Activated CD4-positive, CD25-positive, alpha-beta regulatory T cell treated with anti-CD3 and anti-CD28 coated beads, Interleukin-2, amount 50 U/mL, for 24 hours (primary cell): ENCODE measurements at regions not wholly inside any gene's neighbourhood (a gene's known extent, or its start where the extent isn't known, plus 50 kb on each side); places are given as distances from the start of the nearest gene placed in this dataset.

Experiments used
- ATAC-seq, 2 donors: fragments of 150-1000 bp; cut with Tn5 transposase; one replicate each; pipeline ENCODE4 v1.10.0; 2021; ENCODE audit warnings: mild to moderate bottlenecking in 1 of 2, moderate library complexity in 1 of 2

- no peak for ATAC-seq
These were observed 210.8 kb upstream of the SOX9 start for GRCh38 chr17:71910002-71910401.

- no peak for ATAC-seq
These were observed 206.8 kb upstream of the SOX9 start for GRCh38 chr17:71914042-71914441.

GRCh38 chr17:71914812-71915211 is 206.0 kb upstream of the SOX9 start:
- no peak for ATAC-seq

GRCh38 chr17:71917715-71918114 is 203.1 kb upstream of the SOX9 start:
- ATAC-seq: no peak

GRCh38 chr17:71919186-71919585 is 201.6 kb upstream of the SOX9 start:
- ATAC-seq: no peak

GRCh38 chr17:71919896-71920295 is 200.9 kb upstream of the SOX9 start:
- ATAC-seq: no peak

GRCh38 chr17:71921796-71922195 is 199.0 kb upstream of the SOX9 start:
- peak in 1 of 2 donors; percentile 55 for ATAC-seq

GRCh38 chr17:71922439-71922838 is 198.4 kb upstream of the SOX9 start:
- ATAC-seq: no peak

GRCh38 chr17:71926746-71927398 is 193.9 kb upstream of the SOX9 start:
- no peak for ATAC-seq

- ATAC-seq: no peak
These were observed 187.5 kb upstream of the SOX9 start for GRCh38 chr17:71933306-71933705.

- no peak for ATAC-seq
These were observed 186.3 kb upstream of the SOX9 start for GRCh38 chr17:71934520-71934919.

- ATAC-seq: no peak
These were observed 185.5 kb upstream of the SOX9 start for GRCh38 chr17:71935341-71935740.

- no peak for ATAC-seq
These were observed 183.8 kb upstream of the SOX9 start for GRCh38 chr17:71936977-71937376.

GRCh38 chr17:71937914-71938313 is 182.9 kb upstream of the SOX9 start:
- ATAC-seq: no peak

- no peak for ATAC-seq
These were observed 182.3 kb upstream of the SOX9 start for GRCh38 chr17:71938340-71939010.

- no peak for ATAC-seq
These were observed 178.9 kb upstream of the SOX9 start for GRCh38 chr17:71941920-71942319.

- ATAC-seq: no peak
These were observed 178.2 kb upstream of the SOX9 start for GRCh38 chr17:71942626-71943025.

GRCh38 chr17:71948703-71949422 is 172.0 kb upstream of the SOX9 start:
- ATAC-seq: no peak

GRCh38 chr17:71959154-71959553 is 161.7 kb upstream of the SOX9 start:
- no peak for ATAC-seq

- ATAC-seq: no peak
These were observed 157.5 kb upstream of the SOX9 start for GRCh38 chr17:71963351-71963750.

GRCh38 chr17:71963791-71964190 is 157.0 kb upstream of the SOX9 start:
- ATAC-seq: no peak

- no peak for ATAC-seq
These were observed 156.3 kb upstream of the SOX9 start for GRCh38 chr17:71964559-71964958.

GRCh38 chr17:71966055-71966454 is 154.8 kb upstream of the SOX9 start:
- no peak for ATAC-seq
